ENCODE measurements at regions not wholly inside any gene's neighbourhood (a gene's known extent, or its start where the extent isn't known, plus 50 kb on each side); places are given as distances from the start of the nearest gene placed in this dataset.

GRCh38 chr1:95686217-95686616, 452.2 kb downstream of the RWDD3 start:
- no peak for DNase-seq

DNA sequence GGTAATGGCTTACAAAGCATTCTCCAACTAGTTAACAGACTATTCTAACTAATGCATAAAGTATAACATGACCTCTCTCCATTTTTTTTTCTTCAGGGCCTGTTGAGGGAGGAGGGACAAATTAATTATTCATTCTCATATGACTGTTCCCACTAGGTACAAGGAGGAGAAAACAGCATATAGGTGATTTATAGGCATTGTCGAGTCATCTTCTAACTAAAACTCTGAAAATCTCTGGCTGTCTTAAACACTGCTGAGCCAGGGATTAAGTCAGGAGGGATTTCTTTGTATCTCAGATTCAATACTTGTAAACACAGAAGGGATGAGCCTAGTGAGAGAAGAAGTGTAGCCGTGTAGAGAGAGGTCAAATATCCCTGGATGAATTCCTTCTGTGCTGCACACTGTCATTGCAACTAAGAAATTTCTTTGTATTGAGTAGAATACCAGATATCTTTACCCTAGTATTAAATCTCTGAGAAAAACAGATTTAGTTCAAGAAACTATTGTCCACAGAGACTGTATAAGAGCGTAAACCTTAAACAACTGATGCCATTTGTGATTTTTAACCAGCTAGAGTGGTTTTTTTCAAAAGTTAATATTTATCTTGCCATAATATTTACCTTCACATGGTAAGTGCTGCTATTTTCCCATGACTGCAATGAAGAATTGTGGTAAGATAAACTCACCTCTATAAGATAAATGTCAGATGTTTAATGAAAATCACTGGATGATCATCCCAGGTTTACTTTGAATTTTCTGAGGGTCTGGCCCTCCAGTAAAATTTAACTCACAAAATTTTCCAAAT, 465.3 kb downstream of the RWDD3 start:
- no peak for DNase-seq

GRCh38 chr1:95701450-95702173, 467.6 kb downstream of the RWDD3 start:
- DNase-seq: no peak

DNA sequence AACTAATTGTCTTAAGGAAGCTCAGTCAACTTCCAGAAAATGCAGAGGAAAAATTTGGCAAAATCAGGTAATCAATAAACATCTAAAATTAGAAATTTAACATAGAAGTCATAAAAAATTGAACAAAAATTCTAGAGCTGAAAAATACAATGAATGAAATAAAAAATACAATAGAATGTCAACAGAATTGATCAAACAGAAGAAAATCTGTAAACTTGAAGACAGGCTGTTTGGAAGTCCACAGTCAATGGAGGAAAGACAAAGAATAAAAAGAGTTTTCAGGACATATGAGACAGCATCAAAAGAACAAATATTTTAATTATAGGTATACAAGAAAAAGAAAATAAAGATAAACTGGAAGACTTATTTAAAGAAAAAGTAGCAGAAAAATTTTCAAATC, 469.0 kb downstream of the RWDD3 start:
- no peak for DNase-seq

DNA sequence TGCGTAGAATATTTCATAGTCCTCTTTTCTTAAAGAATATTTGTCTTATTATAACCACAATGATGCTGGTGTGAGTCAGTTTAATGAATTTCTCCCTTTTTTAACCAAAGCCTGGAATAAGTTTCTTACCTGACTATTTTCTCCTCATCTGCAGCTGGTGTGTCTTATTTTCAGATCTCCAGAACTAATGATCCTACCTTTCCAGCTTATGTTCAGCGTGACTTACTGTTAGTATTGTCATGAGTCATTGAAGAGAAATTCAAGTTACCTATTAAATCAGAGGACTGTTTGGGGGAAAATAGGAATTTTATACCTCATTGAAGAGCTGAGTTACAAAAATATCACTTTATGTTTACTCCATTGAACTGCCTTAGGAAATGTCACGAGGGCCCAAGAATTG, 482.1 kb downstream of the RWDD3 start:
- no peak for DNase-seq

- no peak for DNase-seq
These were observed 482.5 kb downstream of the RWDD3 start for GRCh38 chr1:95716550-95716949.

DNA sequence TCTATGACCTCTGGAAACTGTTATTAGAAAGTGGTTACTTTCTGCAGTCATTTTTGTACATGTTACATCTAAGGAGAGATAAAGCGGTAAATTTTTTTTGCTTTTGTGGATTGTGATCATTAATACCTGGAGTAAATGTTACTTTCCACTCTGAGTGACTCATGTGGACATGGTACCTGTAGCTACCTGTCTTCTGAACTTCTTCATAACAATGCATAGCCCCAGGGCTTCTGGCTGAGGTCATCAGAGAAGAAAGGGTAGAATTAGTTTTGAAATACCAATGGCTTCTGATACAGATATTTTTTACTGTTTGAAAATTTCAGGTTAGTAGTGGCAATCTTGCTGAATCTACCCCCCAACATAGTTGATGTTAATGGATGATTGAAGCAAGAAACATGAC, 489.3 kb downstream of the RWDD3 start:
- no peak for DNase-seq

GRCh38 chr1:95728841-95729240, 494.8 kb downstream of the RWDD3 start:
- no peak for DNase-seq

DNA sequence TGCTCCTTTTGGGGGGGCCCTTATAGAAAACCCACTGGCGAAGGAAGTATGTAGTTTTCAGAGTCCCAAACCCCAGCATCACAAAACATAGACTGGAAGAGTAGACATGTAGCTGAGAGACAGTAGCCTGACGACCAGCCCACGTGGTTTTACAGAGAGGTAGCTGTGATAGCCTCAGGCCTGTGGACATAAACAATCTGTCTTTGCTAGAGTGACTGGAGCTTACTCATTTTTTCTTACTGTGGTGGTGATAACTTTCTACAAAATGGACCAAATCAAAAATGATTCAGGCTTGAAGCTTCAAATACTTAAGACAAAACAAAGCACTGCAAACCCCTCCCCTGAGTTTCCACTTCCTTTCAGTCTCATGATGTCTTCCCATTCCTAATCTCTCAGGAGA, 497.0 kb downstream of the RWDD3 start:
- DNase-seq: no peak

DNA sequence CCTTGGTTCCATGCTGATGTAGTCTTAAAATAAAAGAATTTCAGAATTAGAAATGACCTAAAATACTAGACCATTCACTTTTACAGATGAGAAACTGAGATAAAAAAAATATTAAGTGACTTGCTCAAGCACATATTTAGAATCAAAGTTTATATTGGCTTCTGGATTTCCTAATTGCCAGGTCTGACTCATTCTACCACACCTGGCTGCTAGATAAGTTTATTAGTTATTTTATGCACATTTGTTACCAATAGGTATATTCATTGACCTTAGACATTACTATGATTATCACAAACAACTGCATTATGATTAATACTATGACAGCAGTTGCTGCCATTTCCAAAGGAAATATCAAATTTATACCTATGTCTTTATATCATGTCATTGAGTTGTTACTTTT, 497.5 kb downstream of the RWDD3 start:
- no peak for DNase-seq

GRCh38 chr1:95733031-95733430, 499.0 kb downstream of the RWDD3 start:
- DNase-seq: no peak

- no peak for DNase-seq
These were observed 499.7 kb downstream of the RWDD3 start for GRCh38 chr1:95733671-95734070.

DNA sequence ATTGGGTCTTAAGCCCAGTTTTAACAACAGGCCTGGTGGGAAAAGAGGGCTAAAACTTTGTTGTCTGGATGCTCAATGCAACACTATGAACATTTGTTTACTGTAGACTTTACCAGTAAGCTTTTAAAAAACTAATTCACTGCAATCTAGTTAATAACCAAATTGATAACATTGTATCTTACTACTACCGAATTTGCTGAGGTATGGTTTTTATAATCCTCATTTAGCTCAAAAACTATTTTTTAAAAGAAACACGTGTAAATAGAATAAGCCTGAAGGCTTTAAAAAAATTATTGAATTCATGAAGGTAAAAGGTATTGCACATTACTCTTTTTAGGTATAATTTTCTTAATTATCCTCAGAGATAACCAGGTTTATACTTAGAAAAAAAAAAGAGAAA, 500.6 kb downstream of the RWDD3 start:
- DNase-seq: no peak

DNA sequence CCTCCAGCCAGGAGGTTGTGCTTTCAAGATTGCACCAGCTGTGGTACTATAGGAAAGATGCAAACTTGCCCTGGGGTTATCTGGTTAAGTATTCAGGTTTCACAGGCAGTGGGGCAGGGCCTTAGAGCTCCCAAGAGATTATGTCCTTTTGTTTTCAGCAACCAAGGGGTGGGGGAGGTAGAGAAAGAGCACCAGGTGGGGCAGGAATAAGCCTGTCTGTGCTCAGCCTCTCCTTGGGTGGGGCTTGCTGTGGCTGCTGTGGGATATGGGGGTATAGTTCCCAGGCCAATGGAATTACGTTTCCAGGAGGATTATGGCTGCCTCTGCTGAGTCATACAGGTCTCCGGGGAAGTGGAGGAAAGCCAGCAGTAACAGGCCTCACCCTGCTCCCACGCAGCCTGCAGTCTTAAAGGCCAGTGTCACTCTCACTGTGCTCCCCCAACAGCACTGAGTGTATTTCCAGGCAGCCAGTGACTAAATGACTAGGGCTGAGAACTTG, 508.6 kb downstream of the RWDD3 start:
- no peak for DNase-seq

GRCh38 chr1:95744731-95745130, 510.7 kb downstream of the RWDD3 start:
- DNase-seq: no peak

GRCh38 chr1:95752515-95753381, 518.7 kb downstream of the RWDD3 start:
- DNase-seq: no peak

DNA sequence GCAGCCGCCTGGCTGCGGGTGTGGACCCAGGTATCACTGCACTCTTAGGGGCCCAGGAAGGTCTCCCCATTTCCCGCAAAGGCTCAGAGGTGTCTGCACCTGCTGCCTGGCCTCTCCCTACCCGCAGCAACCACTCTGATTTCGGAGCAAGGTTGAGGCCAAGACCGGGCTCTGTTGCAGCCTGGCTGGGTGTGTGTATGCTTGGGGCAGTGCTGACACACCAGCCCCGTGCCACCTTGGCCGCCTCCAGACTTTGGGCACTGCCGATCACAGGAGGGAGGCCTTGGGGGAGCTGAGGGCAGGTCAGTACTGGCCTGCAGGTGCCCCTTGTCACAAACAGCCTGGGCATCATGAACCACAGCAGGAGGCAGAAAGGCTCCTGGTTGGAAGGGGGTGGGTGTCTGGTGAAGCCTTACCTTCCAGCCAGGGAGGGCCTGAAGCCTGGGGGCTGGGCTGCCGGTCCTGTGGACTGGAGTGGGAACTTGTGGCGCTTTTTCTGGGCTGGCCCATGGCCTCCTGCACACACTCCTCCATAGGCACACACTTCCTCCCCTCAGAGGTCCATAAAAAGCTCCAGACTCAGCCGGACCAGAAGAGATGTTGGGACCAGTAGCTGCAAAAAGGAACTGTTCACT, 519.5 kb downstream of the RWDD3 start:
- DNase-seq: no peak

DNA sequence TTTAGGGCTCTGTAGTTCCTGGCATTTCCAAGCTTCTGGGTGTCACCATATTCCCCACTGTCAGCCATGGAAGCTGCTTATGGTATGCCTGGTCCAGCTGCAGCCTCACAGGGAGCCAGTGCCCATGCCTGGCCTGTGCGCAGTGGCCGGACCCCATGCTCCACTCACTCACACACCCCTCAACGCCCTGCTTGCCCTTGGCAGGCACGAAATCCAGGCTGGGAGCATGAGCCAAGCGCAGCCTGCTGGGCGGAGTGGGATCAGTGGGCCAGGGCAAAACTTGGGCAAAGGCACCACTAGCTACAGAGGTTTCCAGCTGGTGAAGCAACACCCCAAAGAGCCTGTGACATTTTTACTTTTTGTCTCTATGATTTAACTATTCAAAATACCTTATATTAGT, 520.4 kb downstream of the RWDD3 start:
- DNase-seq: no peak

DNA sequence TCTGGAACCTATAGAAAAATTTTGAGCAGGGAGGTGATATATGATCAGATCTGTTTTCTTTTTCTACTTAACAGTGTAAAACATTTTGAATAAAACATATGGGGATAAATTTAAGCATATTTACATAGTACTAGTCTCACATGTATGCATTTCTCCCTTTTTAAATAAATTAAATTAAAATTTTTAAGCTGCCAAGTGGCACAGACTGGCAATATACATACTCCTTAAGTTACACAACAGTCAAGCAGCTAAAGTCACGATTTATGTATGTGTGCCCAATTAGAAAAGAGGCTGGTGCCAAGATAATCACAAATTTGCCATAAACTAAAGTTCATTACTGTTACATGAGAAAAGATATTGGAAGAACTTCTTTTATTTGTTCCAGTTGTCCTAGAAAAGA, 532.0 kb downstream of the RWDD3 start:
- no peak for DNase-seq

- no peak for DNase-seq
These were observed 536.6 kb downstream of the RWDD3 start for GRCh38 chr1:95770581-95770980.

- no peak for DNase-seq
These were observed 544.2 kb downstream of the RWDD3 start for GRCh38 chr1:95778217-95778616.

DNA sequence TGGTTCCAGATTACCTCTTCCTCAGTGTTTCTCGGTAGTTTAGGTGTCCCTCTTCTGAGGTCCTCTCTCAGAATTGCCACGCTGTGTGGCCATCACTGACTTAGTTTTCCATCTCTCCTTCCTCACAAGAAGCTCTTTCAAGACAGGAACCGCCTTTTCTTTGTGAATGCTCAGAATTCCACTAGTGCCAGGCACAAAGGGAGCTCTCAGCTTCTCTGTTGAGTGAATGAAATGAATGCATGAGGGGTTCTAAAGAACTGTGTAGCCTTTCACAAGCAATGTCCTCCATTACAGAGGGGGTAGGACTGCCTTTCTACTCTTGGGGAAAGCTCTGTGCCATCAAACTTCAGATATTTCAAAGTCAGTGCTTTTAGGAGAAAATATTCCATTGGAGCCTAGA, 546.8 kb downstream of the RWDD3 start:
- DNase-seq: no peak

- DNase-seq: no peak
These were observed 556.1 kb downstream of the RWDD3 start for GRCh38 chr1:95790136-95790535.

Measured in T-helper 1 cell (primary cell).